GM21619 (cell line): ENCODE measurements at regions not wholly inside any gene's neighbourhood (a gene's known extent, or its start where the extent isn't known, plus 50 kb on each side); places are given as distances from the start of the nearest gene placed in this dataset.

Experiments used
- ATAC-seq: cut with Tn5 transposase; IDR thresholded peaks from one replicate; pipeline ENCODE4 v1.9.1; 2021; ENCODE audit not compliant: unreplicated experiment

DNA sequence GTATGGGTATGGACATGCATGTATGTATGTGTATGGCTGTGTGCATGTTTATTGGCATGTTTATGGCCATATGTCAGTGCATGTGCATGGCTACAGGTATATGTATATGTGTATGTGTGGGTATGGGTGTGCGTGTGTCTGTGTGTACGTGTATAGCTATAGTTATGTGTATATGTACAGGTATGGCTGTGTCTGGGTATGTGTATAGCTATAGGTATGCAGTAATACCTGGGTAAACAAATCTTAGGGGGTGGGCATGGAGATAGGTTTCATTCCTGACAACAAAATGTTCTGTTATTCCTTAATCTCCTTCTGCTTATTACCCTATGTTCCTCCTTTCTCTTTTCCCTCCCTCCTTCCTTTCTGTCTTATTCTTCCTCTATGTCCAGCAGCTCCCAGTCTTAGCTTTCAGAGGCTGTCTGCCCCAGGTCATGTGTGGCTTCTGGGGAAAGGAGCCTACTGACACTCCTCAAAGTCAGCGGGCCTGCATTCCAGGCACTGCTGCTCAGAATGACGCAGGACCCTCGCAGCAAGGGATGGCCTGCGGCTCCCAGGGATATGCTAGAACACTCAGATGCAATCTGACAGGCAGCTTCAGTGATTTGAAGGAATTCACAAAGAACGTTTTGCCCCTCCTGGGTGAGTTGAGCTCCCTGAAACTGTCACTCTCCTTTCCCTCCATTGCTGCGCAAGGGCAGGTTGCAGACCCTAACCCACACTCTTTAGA lies 139.3 kb upstream of the PHACTR1 start:
- ATAC-seq: no peak

DNA sequence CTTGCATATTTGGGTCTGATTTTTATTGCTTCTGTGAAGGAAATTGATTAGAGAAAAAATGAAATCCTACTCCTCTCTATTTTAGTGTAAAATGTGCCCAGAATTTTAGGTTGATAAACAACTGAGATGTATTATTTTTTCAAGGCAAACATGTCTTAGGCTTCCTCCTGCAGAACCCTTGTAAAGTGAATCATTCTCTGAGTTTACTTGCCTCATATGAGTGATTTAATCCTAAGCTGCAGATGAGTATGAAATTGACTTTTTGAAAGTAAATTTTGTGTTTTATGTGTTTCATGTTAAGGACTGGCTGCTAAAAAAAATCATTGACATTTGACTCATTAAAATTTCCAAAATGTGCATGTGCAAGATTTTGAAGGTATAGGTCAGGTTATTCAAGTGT lies 138.5 kb upstream of the PHACTR1 start:
- no peak for ATAC-seq

DNA sequence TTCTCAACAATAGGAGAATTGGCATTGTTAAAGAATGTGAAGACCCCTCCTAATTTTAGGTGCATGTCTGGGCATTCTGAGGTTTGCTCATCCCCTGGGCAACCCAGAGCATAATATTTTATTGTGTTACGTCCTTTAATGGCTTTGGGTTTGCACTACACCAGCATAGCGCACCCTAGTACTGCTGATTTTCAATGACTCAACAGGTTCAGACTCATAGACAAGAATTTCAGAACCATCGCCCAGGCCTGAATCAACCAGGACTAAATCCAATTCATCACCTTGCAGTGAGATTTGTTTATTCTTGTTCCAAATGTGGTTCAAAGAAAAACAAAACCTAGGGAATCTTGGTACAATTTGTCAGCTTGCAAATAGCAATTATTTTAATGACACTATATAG lies 137.8 kb upstream of the PHACTR1 start:
- no peak for ATAC-seq

DNA sequence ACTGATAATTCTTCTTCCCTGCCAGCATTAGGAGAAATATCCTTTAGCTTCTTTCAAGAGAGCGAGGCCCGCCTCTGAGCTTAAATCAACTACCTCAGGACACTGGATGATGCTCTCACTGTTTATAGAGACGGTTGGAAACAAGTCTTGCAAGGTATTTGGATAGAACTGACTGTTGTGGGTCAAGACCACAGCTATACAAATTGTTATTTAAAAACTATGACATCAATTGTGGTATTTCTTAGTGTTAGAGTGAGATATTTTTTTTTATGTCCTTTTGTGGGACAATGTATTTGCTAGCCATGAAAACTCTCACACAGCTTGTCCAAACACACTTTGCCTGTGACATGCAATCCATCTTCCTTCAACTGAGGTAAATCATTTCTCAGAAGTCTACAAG lies 136.3 kb upstream of the PHACTR1 start:
- ATAC-seq: no peak

DNA sequence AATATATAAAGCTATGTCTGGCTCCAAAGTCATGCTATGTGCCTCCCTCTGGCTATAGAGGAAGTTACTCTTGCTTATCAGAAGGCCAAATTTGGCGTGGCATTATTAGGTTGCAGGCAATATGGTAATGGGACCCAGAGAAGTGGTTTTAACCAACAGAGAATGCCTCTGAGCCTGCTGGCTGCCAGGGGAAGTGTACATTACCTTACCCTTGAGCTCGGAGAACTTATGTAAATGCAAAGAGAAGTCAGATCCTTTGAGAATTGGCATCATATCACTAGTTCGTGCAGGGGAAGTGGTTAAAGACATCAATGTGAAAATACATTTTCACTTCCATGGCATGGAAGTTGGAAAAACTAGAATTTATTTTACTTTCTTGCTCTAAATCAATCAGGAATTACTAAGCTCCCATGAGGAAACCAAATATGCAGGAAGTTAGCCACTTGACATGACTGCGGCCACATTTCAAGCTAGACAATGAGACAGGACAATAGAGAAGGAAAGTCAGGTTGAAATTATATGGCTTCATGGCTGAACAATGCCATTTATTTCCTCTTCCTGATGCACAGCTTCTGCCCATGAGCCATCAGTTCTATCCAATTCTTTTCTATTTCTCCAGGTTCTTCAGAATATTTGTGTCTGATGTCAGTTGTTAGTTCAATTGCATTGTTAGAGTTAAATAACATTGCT lies 134.0 kb upstream of the PHACTR1 start:
- ATAC-seq: no peak

DNA sequence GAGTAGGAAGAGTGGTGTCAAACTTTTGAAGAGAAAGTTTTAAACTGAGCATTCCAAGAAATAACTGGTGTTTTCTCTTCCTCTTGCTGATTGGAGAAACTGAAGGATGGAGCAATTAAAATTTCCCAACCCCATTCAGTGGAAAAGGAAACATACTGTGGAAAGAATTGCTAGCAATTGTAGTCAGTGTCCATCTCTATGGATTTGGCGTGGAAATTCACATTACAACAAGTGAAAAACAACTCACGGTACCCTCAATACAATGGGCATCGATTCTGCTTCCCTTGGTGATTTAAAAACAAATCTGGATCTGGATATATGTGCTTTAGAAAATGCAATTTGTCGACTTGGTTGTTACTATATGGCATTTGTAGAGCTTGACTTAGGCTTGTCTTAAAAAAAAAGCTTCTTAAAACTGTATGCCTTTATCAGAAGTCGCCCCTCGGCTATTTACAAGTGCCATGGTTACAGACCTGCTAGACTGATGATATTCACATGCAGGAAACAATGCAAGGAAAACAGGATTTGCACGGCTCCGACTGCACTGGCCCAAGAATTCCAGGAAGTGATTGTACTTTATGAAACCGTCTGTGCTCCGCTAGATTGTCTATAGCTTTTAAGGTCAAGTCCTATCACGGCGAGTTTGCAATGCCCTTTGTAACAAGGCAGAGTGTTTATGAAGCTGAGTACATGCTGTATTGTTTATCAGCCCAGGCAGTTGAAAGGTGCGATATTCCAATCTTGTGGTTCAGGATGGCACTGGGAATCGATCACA lies 131.7 kb upstream of the PHACTR1 start:
- ATAC-seq: no peak

DNA sequence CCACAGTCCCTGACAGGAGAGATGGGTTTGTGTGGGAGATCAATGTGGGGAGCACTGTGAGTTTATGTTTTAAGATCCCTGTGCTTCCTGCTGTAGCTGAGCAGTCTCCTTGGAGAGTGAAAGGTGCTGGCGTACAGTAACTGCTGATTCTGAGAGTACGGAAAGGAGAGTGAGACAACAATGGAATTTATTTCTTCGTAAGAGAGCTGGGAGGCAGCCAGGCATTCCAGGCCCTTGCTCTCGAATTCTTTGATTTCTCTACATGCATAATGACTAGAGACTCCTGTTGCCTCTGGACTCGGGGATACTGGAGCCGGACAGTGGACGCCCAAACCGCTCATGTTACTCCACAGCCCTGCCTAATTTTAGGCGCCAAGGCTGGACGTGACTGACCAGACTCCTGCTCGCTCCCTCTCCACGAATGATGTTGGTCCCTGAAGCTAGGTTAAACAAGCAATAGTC lies 131.0 kb upstream of the PHACTR1 start:
- ATAC-seq: no peak

DNA sequence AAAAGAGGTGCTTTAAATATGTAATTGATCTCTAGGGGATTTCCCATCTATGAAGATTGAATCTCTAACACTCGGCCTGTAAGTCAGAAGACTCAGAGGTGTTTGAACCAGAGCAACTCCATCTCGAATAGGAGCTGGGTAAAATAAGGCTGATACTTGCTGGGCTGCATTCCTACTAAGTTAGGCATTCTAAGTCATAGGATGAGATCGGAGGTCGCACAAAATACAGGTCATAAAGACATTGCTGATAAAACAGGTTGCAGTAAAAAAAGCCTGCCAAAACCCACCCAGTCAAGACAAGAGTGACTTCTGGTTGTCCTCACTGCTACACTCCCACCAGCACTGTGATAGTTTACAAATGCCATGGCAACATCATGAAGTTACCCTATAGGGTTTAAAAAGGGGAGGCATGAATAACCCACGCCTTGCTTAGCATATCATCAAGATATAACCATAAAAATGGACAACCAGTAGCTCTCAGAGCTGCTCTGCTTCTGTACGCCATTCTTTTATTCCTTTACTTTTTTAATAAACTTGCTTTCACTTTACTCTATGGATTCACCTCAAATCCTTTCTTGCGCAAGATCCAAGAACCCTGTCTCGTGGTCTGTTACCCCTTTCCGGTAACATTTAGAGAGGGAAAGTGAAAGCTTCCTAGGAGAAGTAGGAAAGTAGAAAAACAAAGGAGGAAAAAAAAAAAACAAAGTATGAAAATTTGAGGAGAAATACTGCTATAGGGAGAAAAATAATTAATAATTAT lies 129.7 kb upstream of the PHACTR1 start:
- ATAC-seq: no peak

DNA sequence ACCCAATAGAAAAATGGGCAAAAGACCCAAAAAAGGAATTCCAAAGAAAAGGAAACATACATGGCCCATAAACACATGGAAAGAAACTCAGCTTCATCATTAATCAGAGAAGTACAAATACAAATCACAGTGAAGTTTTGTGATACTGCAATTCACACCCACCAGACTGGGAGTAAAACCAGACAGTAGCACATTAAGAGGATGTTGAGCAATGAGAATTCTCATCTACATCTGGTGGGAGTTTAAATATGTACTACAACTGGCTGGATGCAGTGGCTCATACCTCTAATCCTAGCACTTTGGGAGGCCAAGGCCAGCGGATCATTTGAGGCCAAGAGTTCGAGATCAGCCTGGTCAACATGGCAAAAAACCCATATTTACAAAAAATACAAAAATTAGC lies 125.7 kb upstream of the PHACTR1 start:
- ATAC-seq: no peak

DNA sequence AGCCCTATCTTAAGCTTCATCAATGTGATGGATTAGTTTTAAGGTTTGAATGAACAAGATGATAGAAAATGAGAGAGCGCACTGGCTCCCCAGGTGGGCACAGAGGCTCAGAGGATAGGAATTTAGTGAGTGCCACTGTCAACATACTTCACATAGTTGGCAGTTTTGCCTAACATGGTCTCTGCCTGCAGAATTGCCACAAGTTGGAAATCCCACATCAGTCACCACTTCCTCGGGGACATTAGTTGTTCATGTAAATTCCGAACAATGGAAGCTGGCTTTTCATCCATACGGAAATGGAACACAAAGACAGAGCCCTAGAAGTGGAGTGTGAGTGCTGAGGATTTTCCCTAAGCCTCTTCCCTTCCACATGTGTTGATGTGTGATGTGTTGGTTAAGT lies 123.9 kb upstream of the PHACTR1 start:
- no peak for ATAC-seq

DNA sequence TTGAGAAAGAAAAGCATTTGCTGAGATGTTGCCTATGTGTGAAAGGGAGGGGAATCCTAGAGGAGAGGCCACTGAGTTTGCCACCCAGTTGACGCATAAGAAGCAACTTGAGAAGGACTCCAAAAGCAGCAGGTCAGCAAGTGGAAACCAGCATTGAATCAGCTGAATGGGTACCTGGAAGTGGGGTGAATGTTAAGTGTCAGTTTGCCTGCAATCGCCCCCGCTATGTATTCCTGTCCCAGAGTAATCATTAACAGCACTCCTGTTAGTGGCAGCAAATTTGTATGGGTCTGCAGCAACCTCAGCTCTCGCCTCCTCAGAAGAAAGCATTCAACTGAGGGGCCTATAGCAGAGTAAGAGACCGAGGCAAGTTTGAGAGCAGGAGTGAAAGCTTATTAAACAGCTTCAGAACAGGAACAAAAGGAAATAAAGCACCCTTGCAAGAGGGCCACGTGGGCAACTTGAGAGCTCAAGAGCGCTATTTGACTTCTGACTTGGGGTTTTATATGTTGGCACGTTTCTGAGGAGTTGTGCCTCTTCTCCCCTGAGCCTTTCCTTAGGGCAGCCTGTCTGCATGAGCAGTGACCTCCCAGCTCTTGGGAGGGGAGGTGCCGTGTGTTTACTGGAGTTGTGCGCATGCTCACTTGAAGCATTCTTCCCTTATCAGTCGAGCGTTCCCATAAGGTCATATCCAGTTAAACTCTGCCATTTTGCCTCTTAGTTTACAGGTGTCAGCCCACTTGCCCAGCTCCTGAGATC lies 122.6 kb upstream of the PHACTR1 start:
- no peak for ATAC-seq

DNA sequence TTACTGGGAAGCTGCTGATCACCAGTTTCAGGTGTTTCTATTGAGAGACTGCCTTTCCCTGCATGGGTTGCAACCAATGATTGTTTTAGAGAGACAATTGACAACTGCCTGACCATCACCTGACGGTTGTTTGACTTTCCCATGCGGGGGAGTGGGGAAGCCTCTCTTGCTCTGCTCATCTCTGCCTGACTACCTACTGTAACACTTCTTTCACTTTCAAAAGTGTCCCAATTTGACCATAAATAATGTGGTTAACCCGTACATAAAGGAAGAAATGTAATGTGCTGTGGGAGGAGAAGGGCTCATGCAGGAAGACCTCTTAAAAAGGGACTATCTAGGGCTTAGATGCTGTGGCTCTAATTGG lies 122.1 kb upstream of the PHACTR1 start:
- peak; percentile 44 for ATAC-seq

DNA sequence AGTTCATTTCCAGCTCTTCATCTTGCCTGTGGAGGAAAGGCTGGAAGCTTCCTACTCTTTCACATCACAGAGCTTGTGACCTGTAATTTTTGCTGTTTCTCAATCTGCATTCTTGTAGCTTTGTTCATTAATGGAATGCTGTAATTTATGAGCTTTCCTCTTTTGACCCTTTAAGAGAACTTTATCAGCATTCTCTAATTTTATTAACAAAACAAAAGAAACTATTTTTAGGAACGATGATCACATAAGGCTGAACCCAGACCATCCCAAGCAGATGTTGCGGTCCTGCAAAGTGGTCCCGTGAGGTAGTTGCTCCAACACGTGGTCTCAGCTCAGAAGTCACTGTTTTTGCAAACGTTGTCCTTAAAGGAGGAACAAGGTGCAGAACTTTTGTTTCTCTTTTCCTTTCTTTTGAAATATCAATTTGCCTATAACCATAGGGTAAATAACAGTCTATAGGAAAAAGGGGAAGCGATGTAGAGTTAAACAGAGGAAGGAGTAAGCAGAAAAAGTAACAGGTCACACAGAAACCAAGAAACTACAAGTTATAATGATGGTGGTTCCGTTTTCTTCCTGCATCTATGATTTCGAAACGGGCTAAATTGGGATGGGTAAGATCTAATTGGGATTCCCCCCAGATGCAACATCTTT lies 121.3 kb upstream of the PHACTR1 start:
- peak; percentile 69 for ATAC-seq

DNA sequence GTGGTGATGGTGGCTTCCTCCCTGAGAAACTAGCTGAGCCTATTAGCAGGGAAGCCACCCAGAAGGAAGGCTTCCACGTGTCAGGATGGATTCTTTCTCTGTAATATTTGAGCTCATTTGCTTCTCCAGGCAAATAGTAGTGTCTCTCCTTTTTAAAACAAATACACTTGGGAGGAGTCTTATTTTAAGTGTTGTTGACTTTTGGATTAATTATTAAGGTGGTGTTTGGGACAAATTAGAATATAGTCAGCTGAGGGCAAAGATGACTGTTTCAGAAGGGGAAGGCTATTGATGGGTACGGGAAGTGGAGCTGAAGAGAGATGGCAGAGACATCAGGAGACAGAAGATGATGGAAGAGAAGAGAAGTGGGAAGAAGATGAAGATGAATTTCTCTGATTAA lies 119.8 kb upstream of the PHACTR1 start:
- ATAC-seq: no peak

DNA sequence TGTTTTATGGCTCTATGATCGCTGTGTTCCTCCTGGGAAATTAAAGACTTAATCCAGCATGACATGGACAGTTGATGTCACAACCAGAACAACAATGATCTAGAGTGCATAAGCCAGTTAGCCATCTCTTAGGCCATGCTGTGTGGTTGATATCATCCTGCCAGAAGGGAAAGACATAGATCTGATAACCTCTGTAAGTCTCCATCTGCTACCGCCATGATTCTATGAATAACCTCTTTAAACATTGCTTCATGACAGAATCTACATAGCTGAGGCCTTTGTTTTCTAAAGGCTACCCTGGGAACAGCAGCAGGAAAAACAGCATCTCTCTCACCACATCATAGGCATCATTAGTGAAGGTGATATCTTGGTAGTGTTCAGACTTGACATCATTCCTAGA lies 117.6 kb upstream of the PHACTR1 start:
- no peak for ATAC-seq

DNA sequence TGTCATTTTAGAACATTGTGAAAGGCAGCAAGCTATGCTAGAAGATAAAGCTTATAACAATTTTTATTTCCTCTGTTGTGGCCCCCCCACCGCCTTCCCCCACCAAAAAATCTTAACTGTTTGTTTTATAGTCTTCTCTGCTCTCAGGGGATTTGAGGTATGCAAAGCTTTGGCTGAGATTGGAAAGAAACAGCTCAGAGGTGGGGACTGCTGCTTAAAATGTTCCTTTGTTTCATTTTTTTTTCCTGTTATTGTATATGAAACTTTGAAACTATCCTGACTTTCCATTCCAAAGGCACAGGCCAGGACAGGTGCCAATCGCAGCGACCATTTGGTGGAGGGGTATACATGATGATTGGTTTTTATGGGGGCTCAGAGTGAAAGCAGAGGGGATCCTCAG lies 114.7 kb upstream of the PHACTR1 start:
- ATAC-seq: no peak

DNA sequence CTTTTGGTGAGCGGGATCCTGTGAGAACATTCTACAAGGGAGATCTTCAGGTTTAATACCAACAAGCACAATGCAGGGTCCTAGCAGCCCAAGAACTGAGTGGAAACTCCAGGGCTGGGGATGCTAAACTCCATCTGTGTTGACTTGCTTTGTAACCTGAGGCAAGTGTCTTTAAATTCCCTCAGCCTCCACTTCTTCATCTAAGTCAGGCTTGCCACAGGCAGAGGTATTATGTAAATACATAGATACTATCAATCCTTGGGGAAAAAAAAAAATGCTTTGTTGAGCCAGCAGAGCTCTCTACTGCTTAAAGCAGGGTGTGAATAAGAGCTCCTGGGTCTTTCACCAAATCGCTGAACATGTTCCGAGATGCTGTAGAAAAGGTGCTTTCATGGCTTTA lies 114.2 kb upstream of the PHACTR1 start:
- ATAC-seq: no peak

DNA sequence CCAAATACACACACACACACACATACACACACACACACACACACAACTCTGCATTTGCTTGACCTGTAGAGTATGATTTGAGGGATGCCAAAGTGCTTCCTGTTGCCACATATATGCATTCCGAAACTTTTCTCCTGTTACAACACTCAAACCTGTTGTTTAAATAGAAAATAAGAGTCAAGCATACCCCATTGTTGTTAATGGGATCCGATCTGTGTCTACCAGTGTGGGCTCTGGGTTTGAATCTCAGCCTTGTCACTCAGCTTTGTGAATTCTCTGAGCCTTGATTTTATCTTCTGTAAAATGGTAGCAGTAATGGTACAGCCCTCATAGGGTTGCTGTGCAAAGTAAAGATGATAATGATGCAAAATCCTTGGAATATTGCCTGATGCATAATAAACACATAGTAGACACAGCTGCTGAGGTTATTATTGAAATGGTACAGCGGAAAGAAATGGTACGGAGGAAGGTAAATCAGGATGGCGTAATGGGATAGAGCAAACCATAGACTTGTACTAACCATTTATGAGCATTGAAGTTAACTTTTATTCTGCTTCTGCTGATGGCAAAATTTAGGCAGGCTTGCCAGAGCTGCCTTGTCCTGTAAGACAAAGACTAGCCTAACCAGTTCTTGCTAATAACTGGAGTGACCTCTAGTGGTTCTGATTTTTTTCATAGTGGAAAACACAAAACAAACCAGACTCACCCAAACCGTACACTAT lies 113.5 kb upstream of the PHACTR1 start:
- ATAC-seq: no peak

DNA sequence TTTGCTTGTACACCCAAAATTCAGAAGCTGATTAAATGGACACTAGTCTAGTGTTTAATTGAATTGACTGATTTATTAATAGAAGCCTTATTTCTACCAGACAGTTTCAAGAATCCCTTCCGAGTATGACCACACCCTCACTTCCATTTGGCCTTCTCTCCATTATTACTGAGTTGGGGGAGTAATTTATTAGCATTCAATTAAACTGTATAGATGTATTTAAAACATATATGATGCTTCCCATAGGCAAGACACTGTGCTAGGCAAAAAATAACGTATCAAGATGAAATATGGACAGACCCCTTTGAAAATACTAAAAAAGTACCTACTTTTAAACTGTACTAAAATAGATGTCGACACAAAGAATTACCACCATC lies 112.9 kb upstream of the PHACTR1 start:
- no peak for ATAC-seq
